GM12801 (cell line): ENCODE measurements at regions not wholly inside any gene's neighbourhood (a gene's known extent, or its start where the extent isn't known, plus 50 kb on each side); places are given as distances from the start of the nearest gene placed in this dataset.

ENCODE experiments used
- TF ChIP-seq, protein P1 (sequence below): IDR thresholded peaks from one replicate; pipeline ENCODE4 v1.5.1; 2011; ENCODE audit warnings: control low read depth; ENCODE audit not compliant: insufficient read length; ENCODE audit errors: extremely low read depth

- TF ChIP-seq, protein P1, sequence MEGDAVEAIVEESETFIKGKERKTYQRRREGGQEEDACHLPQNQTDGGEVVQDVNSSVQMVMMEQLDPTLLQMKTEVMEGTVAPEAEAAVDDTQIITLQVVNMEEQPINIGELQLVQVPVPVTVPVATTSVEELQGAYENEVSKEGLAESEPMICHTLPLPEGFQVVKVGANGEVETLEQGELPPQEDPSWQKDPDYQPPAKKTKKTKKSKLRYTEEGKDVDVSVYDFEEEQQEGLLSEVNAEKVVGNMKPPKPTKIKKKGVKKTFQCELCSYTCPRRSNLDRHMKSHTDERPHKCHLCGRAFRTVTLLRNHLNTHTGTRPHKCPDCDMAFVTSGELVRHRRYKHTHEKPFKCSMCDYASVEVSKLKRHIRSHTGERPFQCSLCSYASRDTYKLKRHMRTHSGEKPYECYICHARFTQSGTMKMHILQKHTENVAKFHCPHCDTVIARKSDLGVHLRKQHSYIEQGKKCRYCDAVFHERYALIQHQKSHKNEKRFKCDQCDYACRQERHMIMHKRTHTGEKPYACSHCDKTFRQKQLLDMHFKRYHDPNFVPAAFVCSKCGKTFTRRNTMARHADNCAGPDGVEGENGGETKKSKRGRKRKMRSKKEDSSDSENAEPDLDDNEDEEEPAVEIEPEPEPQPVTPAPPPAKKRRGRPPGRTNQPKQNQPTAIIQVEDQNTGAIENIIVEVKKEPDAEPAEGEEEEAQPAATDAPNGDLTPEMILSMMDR = no peak
Measured at GRCh38 chr1:30635391-30635975, 87.9 kb downstream of the MATN1 start.

- TF ChIP-seq, protein P1 = no peak
Measured at GRCh38 chr1:30634507-30634906, 88.9 kb downstream of the MATN1 start.

DNA sequence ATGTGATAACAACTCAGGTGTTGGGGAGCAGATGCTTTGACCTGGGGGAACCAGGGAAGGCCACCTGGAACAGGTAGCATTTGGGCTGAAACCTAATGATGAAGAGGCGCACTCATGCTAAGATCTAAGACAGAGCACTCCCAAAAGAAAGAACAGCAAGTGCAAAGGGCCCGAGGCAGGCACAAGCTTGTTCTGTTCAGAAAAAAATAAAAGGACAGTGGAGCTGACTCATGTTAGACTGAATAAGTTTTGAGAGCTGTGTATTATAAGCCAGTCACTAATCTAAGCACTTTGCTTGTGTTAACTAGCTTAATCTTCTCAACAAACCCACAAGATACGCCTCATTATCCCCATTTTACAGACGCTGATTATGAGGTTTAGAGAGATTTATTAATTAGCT is 90.1 kb downstream of the MATN1 start:
- TF ChIP-seq, protein P1 = no peak

DNA sequence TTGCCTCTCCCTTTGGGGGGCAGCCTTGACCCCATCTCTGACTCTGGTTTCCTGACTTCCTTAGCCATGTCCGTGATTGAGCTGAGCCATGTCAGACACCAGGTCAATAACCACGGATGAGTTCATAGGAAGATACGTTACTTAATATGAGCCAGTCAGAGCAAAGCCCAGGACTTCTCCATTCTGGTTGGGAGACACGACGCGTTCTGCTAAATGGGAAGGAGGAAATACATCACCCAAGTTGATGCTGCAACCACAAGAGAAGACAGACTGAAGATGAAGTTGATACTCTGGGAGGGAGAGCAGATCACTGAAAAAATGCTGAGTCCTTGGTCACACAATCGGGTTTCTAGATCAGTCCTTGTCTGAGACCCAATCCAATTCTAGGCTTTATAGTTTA is 90.9 kb downstream of the MATN1 start:
- TF ChIP-seq, protein P1 = no peak

- TF ChIP-seq, protein P1 = no peak
Measured at GRCh38 chr1:30631700-30632099, 91.7 kb downstream of the MATN1 start.

- TF ChIP-seq, protein P1 = no peak
Measured at GRCh38 chr1:30629501-30629900, 93.9 kb downstream of the MATN1 start.

- TF ChIP-seq, protein P1 = no peak
Measured at GRCh38 chr1:30627994-30628393, 95.4 kb downstream of the MATN1 start.
